Activated naive CD4-positive, alpha-beta T cell treated with anti-CD3 and anti-CD28 coated beads, Interleukin-2, amount 50 U/mL, for 16 hours (primary cell): ENCODE measurements at regions not wholly inside any gene's neighbourhood (a gene's known extent, or its start where the extent isn't known, plus 50 kb on each side); places are given as distances from the start of the nearest gene placed in this dataset.
A peak's percentile ranks its signal among the peaks of the same experiment; 100 is the strongest.
"Not testable (repeated sequence)": the region's sequence is repeated elsewhere in the genome, so short reads cannot be mapped to it uniquely, and the experiment has no call there.

ENCODE experiments used
- DNase-seq: peaks from one replicate; pipeline ENCODE4 v3.0.0-alpha.2; 2020

GRCh38 chr7:142602183-142602582 lies 147.1 kb upstream of the PRSS1 start:
- no peak for DNase-seq

- DNase-seq: no peak
These were observed 151.0 kb upstream of the PRSS1 start for GRCh38 chr7:142598297-142598696.

- no peak for DNase-seq
These were observed 151.7 kb upstream of the PRSS1 start for GRCh38 chr7:142597547-142597946.

GRCh38 chr7:142595816-142596516 lies 153.3 kb upstream of the PRSS1 start:
- DNase-seq: no peak

GRCh38 chr7:142594078-142594477 lies 155.2 kb upstream of the PRSS1 start:
- DNase-seq: no peak

- no peak for DNase-seq
These were observed 156.2 kb upstream of the PRSS1 start for GRCh38 chr7:142593106-142593505.

- no peak for DNase-seq
These were observed 156.6 kb upstream of the PRSS1 start for GRCh38 chr7:142592664-142593063.

- DNase-seq: no peak
These were observed 157.0 kb upstream of the PRSS1 start for GRCh38 chr7:142592231-142592630.

- DNase-seq: no peak
These were observed 158.3 kb upstream of the PRSS1 start for GRCh38 chr7:142590830-142591457.

GRCh38 chr7:142590077-142590476 lies 159.2 kb upstream of the PRSS1 start:
- no peak for DNase-seq

GRCh38 chr7:142587578-142588191 lies 161.6 kb upstream of the PRSS1 start:
- DNase-seq: no peak

GRCh38 chr7:142586611-142587010 lies 162.7 kb upstream of the PRSS1 start:
- DNase-seq: no peak

- no peak for DNase-seq
These were observed 163.8 kb upstream of the PRSS1 start for GRCh38 chr7:142585425-142585824.

- no peak for DNase-seq
These were observed 164.5 kb upstream of the PRSS1 start for GRCh38 chr7:142584765-142585164.

- peak; percentile 51 for DNase-seq
These were observed 165.8 kb upstream of the PRSS1 start for GRCh38 chr7:142583446-142583845.

- no peak for DNase-seq
These were observed 166.9 kb upstream of the PRSS1 start for GRCh38 chr7:142582351-142582750.

GRCh38 chr7:142581341-142581740 lies 167.9 kb upstream of the PRSS1 start:
- DNase-seq: peak; percentile 9

GRCh38 chr7:142579946-142580345 lies 169.3 kb upstream of the PRSS1 start:
- no peak for DNase-seq

- DNase-seq: not testable (repeated sequence)
These were observed 173.9 kb upstream of the PRSS1 start for GRCh38 chr7:142575351-142575750.

- DNase-seq: no peak
These were observed 177.7 kb upstream of the PRSS1 start for GRCh38 chr7:142571581-142571980.

GRCh38 chr7:142569851-142570250 lies 179.4 kb upstream of the PRSS1 start:
- no peak for DNase-seq

GRCh38 chr7:142568435-142569097 lies 180.7 kb upstream of the PRSS1 start:
- DNase-seq: no peak

GRCh38 chr7:142567201-142568075 lies 181.8 kb upstream of the PRSS1 start:
- no peak for DNase-seq
